ENCODE measurements at regions not wholly inside any gene's neighbourhood (a gene's known extent, or its start where the extent isn't known, plus 50 kb on each side); places are given as distances from the start of the nearest gene placed in this dataset.

DNA sequence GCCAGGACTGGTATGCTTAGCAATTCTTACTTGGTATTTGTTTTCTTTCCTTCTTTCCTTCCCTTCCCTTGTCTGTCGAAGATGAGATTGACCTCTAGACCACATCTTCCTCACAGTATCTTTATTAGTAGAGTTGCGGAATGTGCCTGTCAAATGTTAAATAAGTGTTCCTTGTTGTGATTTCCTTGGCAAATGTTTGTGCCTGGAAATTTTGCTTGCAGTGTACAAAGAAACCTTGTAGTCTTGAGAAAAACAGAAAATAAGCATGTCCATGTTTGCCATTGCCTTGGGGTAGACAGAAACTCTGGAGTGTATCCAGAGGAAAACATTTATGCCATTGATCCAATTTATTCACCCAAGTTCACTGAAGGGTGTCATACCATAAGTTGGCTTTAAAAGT lies 79.5 kb upstream of the ZNF385D start:
- DNase-seq (no peak), ATAC-seq (no peak)
- TF ChIP-seq, protein P1, sequence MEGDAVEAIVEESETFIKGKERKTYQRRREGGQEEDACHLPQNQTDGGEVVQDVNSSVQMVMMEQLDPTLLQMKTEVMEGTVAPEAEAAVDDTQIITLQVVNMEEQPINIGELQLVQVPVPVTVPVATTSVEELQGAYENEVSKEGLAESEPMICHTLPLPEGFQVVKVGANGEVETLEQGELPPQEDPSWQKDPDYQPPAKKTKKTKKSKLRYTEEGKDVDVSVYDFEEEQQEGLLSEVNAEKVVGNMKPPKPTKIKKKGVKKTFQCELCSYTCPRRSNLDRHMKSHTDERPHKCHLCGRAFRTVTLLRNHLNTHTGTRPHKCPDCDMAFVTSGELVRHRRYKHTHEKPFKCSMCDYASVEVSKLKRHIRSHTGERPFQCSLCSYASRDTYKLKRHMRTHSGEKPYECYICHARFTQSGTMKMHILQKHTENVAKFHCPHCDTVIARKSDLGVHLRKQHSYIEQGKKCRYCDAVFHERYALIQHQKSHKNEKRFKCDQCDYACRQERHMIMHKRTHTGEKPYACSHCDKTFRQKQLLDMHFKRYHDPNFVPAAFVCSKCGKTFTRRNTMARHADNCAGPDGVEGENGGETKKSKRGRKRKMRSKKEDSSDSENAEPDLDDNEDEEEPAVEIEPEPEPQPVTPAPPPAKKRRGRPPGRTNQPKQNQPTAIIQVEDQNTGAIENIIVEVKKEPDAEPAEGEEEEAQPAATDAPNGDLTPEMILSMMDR (conservative IDR thresholded peaks at IDR 0.05; ENCODE audit: low read depth, low read length) = no peak
- TF ChIP-seq EZH2phosphoT487 (IDR thresholded peaks at IDR 0.05; ENCODE audit: borderline replicate concordance, low read length) (no peak), EZH2 (IDR thresholded peaks at IDR 0.05; ENCODE audit: low read length, unreplicated experiment) (no peak)
- H3K4me2 ChIP-seq (ENCODE audit: low read length) = no peak overlapping the region
- H3K4me3 ChIP-seq (ENCODE audit: low read length) = no peak overlapping the region
- H2AFZ ChIP-seq (ENCODE audit: low read length) = no peak overlapping the region
- H3K27me3 ChIP-seq (ENCODE audit: low read length) = no peaks in the 10 kb centered on the region
- CTCF ChIA-PET = no interaction called here
- H4K20me1 ChIP-seq (ENCODE audit: low read length) = no peaks in the 10 kb centered on the region
- POLR2A ChIA-PET (ENCODE audit: unreplicated experiment) = no interaction called here
- no peaks in the 10 kb centered on the region for H3K36me3 ChIP-seq (ENCODE audit: low read depth, low read length)
- H3K79me2 ChIP-seq (ENCODE audit: low read length) = no peaks in the 10 kb centered on the region
- no peaks in the 10 kb centered on the region for H3K9me2 ChIP-seq (replicated peaks; ENCODE audit: low read length)
- no peaks in the 10 kb centered on the region for H3F3A ChIP-seq (ENCODE audit: low read length, unreplicated experiment)
- peaks cover 10% of the 10 kb centered on the region; the same call in 1 of the 2 replicates for H3K4me1 ChIP-seq (ENCODE audit: insufficient read depth, low read length)
- no peak overlapping the region for H3K9ac ChIP-seq (ENCODE audit: low read length)
- no TSS peak for BruUV-seq (replicated peaks)
- H3K9me3 ChIP-seq (ENCODE audit: low read length) = no peaks in the 10 kb centered on the region
- H3K27ac ChIP-seq (ENCODE audit: low read length) = no peak overlapping the region
- intact Hi-C loops (cut with micrococcal nuclease) = no loop called here

DNA sequence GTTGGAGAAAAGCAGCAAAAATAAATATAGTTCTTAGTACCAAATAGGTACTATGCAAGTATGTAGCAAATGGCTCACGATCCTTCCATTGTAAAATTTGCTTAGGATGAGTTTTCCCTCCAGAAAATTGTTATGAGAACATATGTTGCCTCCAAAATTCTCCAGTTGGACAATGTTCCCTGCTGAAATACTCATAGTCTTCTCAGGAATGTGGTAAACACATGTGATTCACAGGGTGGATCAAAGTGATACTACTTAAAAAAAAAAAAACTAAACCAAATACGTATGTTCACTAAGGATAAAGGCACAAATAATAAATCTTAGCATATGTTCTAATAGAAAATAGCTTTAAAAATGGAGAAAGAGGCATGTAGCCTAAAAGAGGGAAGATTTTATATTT lies 84.3 kb upstream of the ZNF385D start:
- H3K4me1 ChIP-seq (ENCODE audit: insufficient read depth, low read length) = peaks cover 9% of the 10 kb centered on the region; the same call in 1 of the 2 replicates
- H3K27ac ChIP-seq (ENCODE audit: low read length) = 0 out of 2 replicates have a peak overlapping the region, but pooled peaks have one; percentile 26
- ATAC-seq (peak; percentile 70), DNase-seq (peak; percentile 52)
- TF ChIP-seq, protein P1 (conservative IDR thresholded peaks at IDR 0.05; ENCODE audit: low read depth, low read length) = no peak
- TF ChIP-seq EZH2phosphoT487 (IDR thresholded peaks at IDR 0.05; ENCODE audit: borderline replicate concordance, low read length) (no peak), EZH2 (IDR thresholded peaks at IDR 0.05; ENCODE audit: low read length, unreplicated experiment) (no peak)
- H3K4me3 ChIP-seq (ENCODE audit: low read length) = no peak overlapping the region
- POLR2A ChIA-PET (ENCODE audit: unreplicated experiment) = no interaction called here
- H4K20me1 ChIP-seq (ENCODE audit: low read length) = no peaks in the 10 kb centered on the region
- intact Hi-C loops (cut with micrococcal nuclease) = no loop called here
- CTCF ChIA-PET = no interaction called here
- BruUV-seq (replicated peaks) = no TSS peak
- no peaks in the 10 kb centered on the region for H3K79me2 ChIP-seq (ENCODE audit: low read length)
- H3K4me2 ChIP-seq (ENCODE audit: low read length) = peak overlapping the region; percentile 20; the same call in 1 of the 2 replicates
- H3F3A ChIP-seq (ENCODE audit: low read length, unreplicated experiment) = no peaks in the 10 kb centered on the region
- H3K27me3 ChIP-seq (ENCODE audit: low read length) = no peaks in the 10 kb centered on the region
- H3K9ac ChIP-seq (ENCODE audit: low read length) = no peak overlapping the region
- no peaks in the 10 kb centered on the region for H3K9me3 ChIP-seq (ENCODE audit: low read length)
- H3K36me3 ChIP-seq (ENCODE audit: low read depth, low read length) = no peaks in the 10 kb centered on the region
- H2AFZ ChIP-seq (ENCODE audit: low read length) = peak overlapping the region; percentile 28; the same call in 1 of the 2 replicates
- no peaks in the 10 kb centered on the region for H3K9me2 ChIP-seq (replicated peaks; ENCODE audit: low read length)

DNA sequence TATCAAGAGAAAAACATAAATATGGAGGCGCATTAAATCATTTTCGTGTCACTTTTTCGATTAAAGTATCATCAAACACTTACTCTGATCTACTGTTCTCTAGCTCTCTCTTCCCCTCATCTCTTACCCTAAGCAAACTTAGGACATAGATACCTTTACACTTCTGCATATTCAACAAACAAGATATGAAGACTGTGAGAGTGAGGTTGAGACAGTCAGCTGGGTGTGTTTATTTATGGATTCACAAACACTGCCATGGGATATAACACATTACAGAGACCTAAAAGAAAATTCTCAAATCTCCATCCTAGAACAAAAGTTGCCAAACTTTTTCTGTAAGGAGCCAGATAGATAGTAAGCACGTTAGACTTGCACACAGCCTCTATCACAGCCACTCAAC lies 85.2 kb upstream of the ZNF385D start:
- H2AFZ ChIP-seq (ENCODE audit: low read length) = no peak overlapping the region
- no peak overlapping the region for H3K9ac ChIP-seq (ENCODE audit: low read length)
- H3K27me3 ChIP-seq (ENCODE audit: low read length) = no peaks in the 10 kb centered on the region
- no peaks in the 10 kb centered on the region for H4K20me1 ChIP-seq (ENCODE audit: low read length)
- CTCF ChIA-PET = no interaction called here
- H3K9me3 ChIP-seq (ENCODE audit: low read length) = no peaks in the 10 kb centered on the region
- no peak overlapping the region for H3K4me3 ChIP-seq (ENCODE audit: low read length)
- POLR2A ChIA-PET (ENCODE audit: unreplicated experiment) = no interaction called here
- H3K27ac ChIP-seq (ENCODE audit: low read length) = no peak overlapping the region
- DNase-seq (no peak), ATAC-seq (no peak)
- H3K36me3 ChIP-seq (ENCODE audit: low read depth, low read length) = no peaks in the 10 kb centered on the region
- no peaks in the 10 kb centered on the region for H3F3A ChIP-seq (ENCODE audit: low read length, unreplicated experiment)
- BruUV-seq (replicated peaks) = no TSS peak
- intact Hi-C loops (cut with micrococcal nuclease) = no loop called here
- H3K9me2 ChIP-seq (replicated peaks; ENCODE audit: low read length) = no peaks in the 10 kb centered on the region
- H3K79me2 ChIP-seq (ENCODE audit: low read length) = no peaks in the 10 kb centered on the region
- TF ChIP-seq, protein P1 (conservative IDR thresholded peaks at IDR 0.05; ENCODE audit: low read depth, low read length) = no peak
- no peak for TF ChIP-seq EZH2 (IDR thresholded peaks at IDR 0.05; ENCODE audit: low read length, unreplicated experiment)
- TF ChIP-seq EZH2phosphoT487 (IDR thresholded peaks at IDR 0.05; ENCODE audit: borderline replicate concordance, low read length) = no peak
- H3K4me1 ChIP-seq (ENCODE audit: insufficient read depth, low read length) = peaks cover 9% of the 10 kb centered on the region; the same call in 1 of the 2 replicates
- no peak overlapping the region for H3K4me2 ChIP-seq (ENCODE audit: low read length)
